NOMO-1 treated with dmso at 0.1 percent for 144 hours (cell line): ENCODE measurements at regions not wholly inside any gene's neighbourhood (a gene's known extent, or its start where the extent isn't known, plus 50 kb on each side); places are given as distances from the start of the nearest gene placed in this dataset.
"Not testable (repeated sequence)": the region's sequence is repeated elsewhere in the genome, so short reads cannot be mapped to it uniquely, and the experiment has no call there.

Experiments
- DNase-seq: peaks from one replicate; lab custom pipeline; 2025; ENCODE audit not compliant: unreplicated experiment; lab: John Stamatoyannopoulos, UW

- no peak for DNase-seq
Measured at GRCh38 chr6:147667082-147667481, 158.6 kb downstream of the SAMD5 start.

- no peak for DNase-seq
Measured at GRCh38 chr6:147674099-147674498, 165.6 kb downstream of the SAMD5 start.

- DNase-seq, result no peak
Measured at GRCh38 chr6:147674794-147675193, 166.3 kb downstream of the SAMD5 start.

GRCh38 chr6:147675281-147675680 lies 166.8 kb downstream of the SAMD5 start:
- DNase-seq, result no peak

- no peak for DNase-seq
Measured at GRCh38 chr6:147676495-147677199, 168.2 kb downstream of the SAMD5 start.

- no peak for DNase-seq
Measured at GRCh38 chr6:147677647-147678046, 169.2 kb downstream of the SAMD5 start.

- no peak for DNase-seq
Measured at GRCh38 chr6:147678253-147678652, 169.8 kb downstream of the SAMD5 start.

- no peak for DNase-seq
Measured at GRCh38 chr6:147684906-147685305, 176.4 kb downstream of the SAMD5 start.

GRCh38 chr6:147689398-147689797 lies 180.9 kb downstream of the SAMD5 start:
- DNase-seq, result no peak

GRCh38 chr6:147691446-147691845 lies 183.0 kb downstream of the SAMD5 start:
- no peak for DNase-seq

- DNase-seq, result no peak
Measured at GRCh38 chr6:147693181-147693580, 184.7 kb downstream of the SAMD5 start.

GRCh38 chr6:147694556-147694955 lies 186.1 kb downstream of the SAMD5 start:
- not testable (repeated sequence) for DNase-seq

GRCh38 chr6:147695819-147696218 lies 187.3 kb downstream of the SAMD5 start:
- DNase-seq, result no peak

- no peak for DNase-seq
Measured at GRCh38 chr6:147699140-147699539, 190.7 kb downstream of the SAMD5 start.

- DNase-seq, result no peak
Measured at GRCh38 chr6:147699637-147700036, 191.1 kb downstream of the SAMD5 start.

GRCh38 chr6:147700436-147701209 lies 192.1 kb downstream of the SAMD5 start:
- no peak for DNase-seq

- no peak for DNase-seq
Measured at GRCh38 chr6:147704691-147705090, 196.2 kb downstream of the SAMD5 start.

GRCh38 chr6:147707524-147707923 lies 199.0 kb downstream of the SAMD5 start:
- DNase-seq, result no peak

- no peak for DNase-seq
Measured at GRCh38 chr6:147708170-147708569, 199.7 kb downstream of the SAMD5 start.

- DNase-seq, result no peak
Measured at GRCh38 chr6:147709396-147710272, 201.1 kb downstream of the SAMD5 start.

- DNase-seq, result no peak
Measured at GRCh38 chr6:147710890-147711289, 202.4 kb downstream of the SAMD5 start.

GRCh38 chr6:147711476-147711875 lies 203.0 kb downstream of the SAMD5 start:
- no peak for DNase-seq
